ENCODE measurements at regions not wholly inside any gene's neighbourhood (a gene's known extent, or its start where the extent isn't known, plus 50 kb on each side); places are given as distances from the start of the nearest gene placed in this dataset.
A peak's percentile ranks its signal among the peaks of the same experiment; 100 is the strongest.
"Not testable (repeated sequence)": the region's sequence is repeated elsewhere in the genome, so short reads cannot be mapped to it uniquely, and the experiment has no call there.

GRCh38 chr4:147157860-147158701 is 212.4 kb upstream of the TTC29 start:
- no peaks in the 10 kb centered on the region for H3K4me1 ChIP-seq (ENCODE audit: insufficient read depth, low read length)
- no peaks in the 10 kb centered on the region for H3K36me3 ChIP-seq (ENCODE audit: insufficient read depth, low read length)
- H3K9me3 ChIP-seq (ENCODE audit: low read depth, low read length), result no peaks in the 10 kb centered on the region
- H3K27ac ChIP-seq (ENCODE audit: low read depth, low read length), result peak overlapping the region; percentile 18
- H4K20me1 ChIP-seq (ENCODE audit: insufficient read depth, low read length), result no peaks in the 10 kb centered on the region
- H2AFZ ChIP-seq (ENCODE audit: low read length), result peak overlapping the region; percentile 88
- TF ChIP-seq, protein P1, sequence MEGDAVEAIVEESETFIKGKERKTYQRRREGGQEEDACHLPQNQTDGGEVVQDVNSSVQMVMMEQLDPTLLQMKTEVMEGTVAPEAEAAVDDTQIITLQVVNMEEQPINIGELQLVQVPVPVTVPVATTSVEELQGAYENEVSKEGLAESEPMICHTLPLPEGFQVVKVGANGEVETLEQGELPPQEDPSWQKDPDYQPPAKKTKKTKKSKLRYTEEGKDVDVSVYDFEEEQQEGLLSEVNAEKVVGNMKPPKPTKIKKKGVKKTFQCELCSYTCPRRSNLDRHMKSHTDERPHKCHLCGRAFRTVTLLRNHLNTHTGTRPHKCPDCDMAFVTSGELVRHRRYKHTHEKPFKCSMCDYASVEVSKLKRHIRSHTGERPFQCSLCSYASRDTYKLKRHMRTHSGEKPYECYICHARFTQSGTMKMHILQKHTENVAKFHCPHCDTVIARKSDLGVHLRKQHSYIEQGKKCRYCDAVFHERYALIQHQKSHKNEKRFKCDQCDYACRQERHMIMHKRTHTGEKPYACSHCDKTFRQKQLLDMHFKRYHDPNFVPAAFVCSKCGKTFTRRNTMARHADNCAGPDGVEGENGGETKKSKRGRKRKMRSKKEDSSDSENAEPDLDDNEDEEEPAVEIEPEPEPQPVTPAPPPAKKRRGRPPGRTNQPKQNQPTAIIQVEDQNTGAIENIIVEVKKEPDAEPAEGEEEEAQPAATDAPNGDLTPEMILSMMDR (IDR thresholded peaks at IDR 0.05; ENCODE audit: extremely low read depth, low read depth, low read length), result no peak
- H3K27me3 ChIP-seq (ENCODE audit: insufficient read depth, low read length), result no peaks in the 10 kb centered on the region
- peak; percentile 74 for DNase-seq (ENCODE audit: insufficient read length, low spot score, missing footprints)
- no peaks in the 10 kb centered on the region for H3K79me2 ChIP-seq (ENCODE audit: insufficient read depth, low read length)
- H3K4me2 ChIP-seq (ENCODE audit: insufficient read depth, low read length), result peak overlapping the region; percentile 91
- peak overlapping the region; percentile 75 for H3K4me3 ChIP-seq (ENCODE audit: insufficient read depth, low read length)

- no peak overlapping the region for H3K4me2 ChIP-seq (ENCODE audit: insufficient read depth, low read length)
- H3K27me3 ChIP-seq (ENCODE audit: insufficient read depth, low read length), result no peaks in the 10 kb centered on the region
- peak; percentile 72 for DNase-seq (ENCODE audit: insufficient read length, low spot score, missing footprints)
- H3K36me3 ChIP-seq (ENCODE audit: insufficient read depth, low read length), result no peaks in the 10 kb centered on the region
- H3K4me1 ChIP-seq (ENCODE audit: insufficient read depth, low read length), result no peaks in the 10 kb centered on the region
- no peak overlapping the region for H3K27ac ChIP-seq (ENCODE audit: low read depth, low read length)
- H2AFZ ChIP-seq (ENCODE audit: low read length), result no peak overlapping the region
- no peaks in the 10 kb centered on the region for H3K9me3 ChIP-seq (ENCODE audit: low read depth, low read length)
- no peaks in the 10 kb centered on the region for H4K20me1 ChIP-seq (ENCODE audit: insufficient read depth, low read length)
- no peak overlapping the region for H3K4me3 ChIP-seq (ENCODE audit: insufficient read depth, low read length)
- TF ChIP-seq, protein P1 (IDR thresholded peaks at IDR 0.05; ENCODE audit: extremely low read depth, low read depth, low read length), result peak; percentile 85
- no peaks in the 10 kb centered on the region for H3K79me2 ChIP-seq (ENCODE audit: insufficient read depth, low read length)
Measured at GRCh38 chr4:147160908-147161513, 215.3 kb upstream of the TTC29 start.

DNA sequence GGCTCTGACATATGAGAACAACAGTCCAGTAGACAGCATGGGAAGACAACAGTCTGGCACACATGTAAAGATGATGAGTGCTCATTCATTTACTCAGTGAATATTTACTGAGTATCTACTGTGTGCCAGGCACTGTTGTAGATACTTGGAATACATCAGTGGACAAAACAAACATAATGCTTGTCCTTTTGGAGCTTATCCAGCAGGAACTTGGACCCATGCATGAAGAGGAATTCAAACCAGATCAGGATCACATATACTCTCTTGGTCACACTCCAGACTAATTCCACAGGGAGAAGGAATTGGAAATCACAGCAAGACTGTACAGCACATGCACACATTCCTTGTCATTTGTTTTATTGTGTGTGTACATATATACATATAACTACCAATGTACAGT is 217.6 kb upstream of the TTC29 start:
- Histone ChIP-seq H4K20me1 (ENCODE audit: insufficient read depth, low read length) (no peaks in the 10 kb centered on the region), H2AFZ (ENCODE audit: low read length) (no peak overlapping the region), H3K4me3 (ENCODE audit: insufficient read depth, low read length) (no peak overlapping the region), H3K36me3 (ENCODE audit: insufficient read depth, low read length) (no peaks in the 10 kb centered on the region), H3K27ac (ENCODE audit: low read depth, low read length) (no peak overlapping the region), H3K27me3 (ENCODE audit: insufficient read depth, low read length) (no peaks in the 10 kb centered on the region), H3K9me3 (ENCODE audit: low read depth, low read length) (no peaks in the 10 kb centered on the region), H3K79me2 (ENCODE audit: insufficient read depth, low read length) (no peaks in the 10 kb centered on the region), H3K4me2 (ENCODE audit: insufficient read depth, low read length) (no peak overlapping the region), H3K4me1 (ENCODE audit: insufficient read depth, low read length) (no peaks in the 10 kb centered on the region)
- TF ChIP-seq, protein P1 (IDR thresholded peaks at IDR 0.05; ENCODE audit: extremely low read depth, low read depth, low read length), result no peak
- DNase-seq (ENCODE audit: insufficient read length, low spot score, missing footprints), result no peak

GRCh38 chr4:147168200-147168599 is 222.5 kb upstream of the TTC29 start:
- not testable (repeated sequence) for H3K27me3 ChIP-seq (ENCODE audit: insufficient read depth, low read length); H3K36me3 ChIP-seq (ENCODE audit: insufficient read depth, low read length); H3K9me3 ChIP-seq (ENCODE audit: low read depth, low read length); H4K20me1 ChIP-seq (ENCODE audit: insufficient read depth, low read length); H3K4me1 ChIP-seq (ENCODE audit: insufficient read depth, low read length); H2AFZ ChIP-seq (ENCODE audit: low read length); H3K4me3 ChIP-seq (ENCODE audit: insufficient read depth, low read length); H3K27ac ChIP-seq (ENCODE audit: low read depth, low read length); H3K79me2 ChIP-seq (ENCODE audit: insufficient read depth, low read length); H3K4me2 ChIP-seq (ENCODE audit: insufficient read depth, low read length); DNase-seq (ENCODE audit: insufficient read length, low spot score, missing footprints)
